ENCODE measurements at regions not wholly inside any gene's neighbourhood (a gene's known extent, or its start where the extent isn't known, plus 50 kb on each side); places are given as distances from the start of the nearest gene placed in this dataset.
"Not testable (repeated sequence)": the region's sequence is repeated elsewhere in the genome, so short reads cannot be mapped to it uniquely, and the experiment has no call there.

DNA sequence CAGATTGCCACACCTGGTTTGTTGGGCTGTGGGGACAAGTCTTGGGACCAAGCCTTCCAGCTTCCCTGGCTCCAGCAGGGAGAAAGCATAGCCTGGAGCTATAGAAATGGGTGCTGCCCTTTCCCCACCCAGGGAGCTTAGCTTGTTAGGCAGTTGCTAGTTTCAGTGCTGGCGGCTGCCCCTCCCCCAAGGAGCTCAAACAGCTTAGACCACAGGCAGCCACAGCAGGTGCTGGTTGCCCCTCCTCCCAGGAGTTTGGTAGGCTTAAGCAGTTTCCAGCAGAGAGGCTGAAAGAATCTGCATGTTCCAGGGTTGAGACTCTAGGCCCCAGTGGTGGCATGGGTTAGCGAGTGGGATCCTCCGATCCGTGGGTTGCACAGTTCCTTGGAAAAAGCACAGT lies 889.7 kb downstream of the IGSF11 start:
- DNase-seq = no peak

DNA sequence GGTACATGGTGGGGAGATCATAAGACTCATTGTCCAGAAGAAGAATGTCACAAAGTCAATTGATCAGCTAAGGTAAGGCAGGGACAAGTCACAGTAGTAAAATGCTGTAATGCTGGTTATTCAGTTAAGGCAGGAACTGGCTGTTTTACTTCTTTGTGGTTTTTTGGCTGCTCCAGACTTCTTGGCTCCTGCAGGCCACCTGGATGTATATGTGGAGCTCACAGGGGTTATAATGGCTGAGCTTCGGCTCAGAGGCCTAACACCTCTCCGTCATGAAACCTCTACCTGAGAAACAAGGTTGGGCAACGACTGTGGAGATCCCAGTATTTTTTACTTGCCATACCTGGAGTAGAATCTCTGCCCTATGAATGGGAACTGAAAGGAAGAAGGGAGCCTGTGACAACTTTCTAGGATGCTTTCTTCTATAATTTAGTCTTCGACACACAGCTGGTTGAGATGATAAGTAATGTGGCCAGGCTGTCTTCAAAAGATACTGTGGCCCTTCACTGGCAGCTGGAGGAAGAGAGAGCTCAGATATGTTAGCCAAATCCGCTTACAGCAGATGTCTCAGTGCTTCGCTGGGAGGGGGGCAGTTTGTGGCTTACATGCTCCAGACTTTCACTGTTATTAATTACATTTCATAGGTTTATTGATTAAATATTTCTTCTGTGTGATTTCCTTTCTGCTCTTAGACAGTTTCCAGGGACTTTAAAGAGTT lies 887.8 kb downstream of the IGSF11 start:
- DNase-seq = no peak

DNA sequence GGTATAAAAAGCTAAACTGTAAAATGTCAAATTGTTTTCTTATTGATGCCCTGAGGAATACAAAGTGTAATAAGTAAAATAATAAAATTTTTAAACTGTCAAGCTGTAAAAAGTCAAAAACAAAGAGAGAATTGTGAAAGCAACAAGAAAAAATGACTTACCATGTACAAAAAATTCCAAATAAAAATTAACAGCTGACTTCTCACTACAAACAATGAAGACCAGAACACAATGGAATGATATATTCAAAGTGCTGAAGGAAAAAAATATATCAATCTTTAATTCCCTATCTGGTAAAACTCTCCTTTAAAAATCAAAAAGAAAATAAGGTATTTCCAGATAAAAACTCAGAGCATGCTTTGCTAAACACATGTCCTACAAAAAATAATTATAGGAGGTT lies 883.5 kb downstream of the IGSF11 start:
- DNase-seq = no peak

DNA sequence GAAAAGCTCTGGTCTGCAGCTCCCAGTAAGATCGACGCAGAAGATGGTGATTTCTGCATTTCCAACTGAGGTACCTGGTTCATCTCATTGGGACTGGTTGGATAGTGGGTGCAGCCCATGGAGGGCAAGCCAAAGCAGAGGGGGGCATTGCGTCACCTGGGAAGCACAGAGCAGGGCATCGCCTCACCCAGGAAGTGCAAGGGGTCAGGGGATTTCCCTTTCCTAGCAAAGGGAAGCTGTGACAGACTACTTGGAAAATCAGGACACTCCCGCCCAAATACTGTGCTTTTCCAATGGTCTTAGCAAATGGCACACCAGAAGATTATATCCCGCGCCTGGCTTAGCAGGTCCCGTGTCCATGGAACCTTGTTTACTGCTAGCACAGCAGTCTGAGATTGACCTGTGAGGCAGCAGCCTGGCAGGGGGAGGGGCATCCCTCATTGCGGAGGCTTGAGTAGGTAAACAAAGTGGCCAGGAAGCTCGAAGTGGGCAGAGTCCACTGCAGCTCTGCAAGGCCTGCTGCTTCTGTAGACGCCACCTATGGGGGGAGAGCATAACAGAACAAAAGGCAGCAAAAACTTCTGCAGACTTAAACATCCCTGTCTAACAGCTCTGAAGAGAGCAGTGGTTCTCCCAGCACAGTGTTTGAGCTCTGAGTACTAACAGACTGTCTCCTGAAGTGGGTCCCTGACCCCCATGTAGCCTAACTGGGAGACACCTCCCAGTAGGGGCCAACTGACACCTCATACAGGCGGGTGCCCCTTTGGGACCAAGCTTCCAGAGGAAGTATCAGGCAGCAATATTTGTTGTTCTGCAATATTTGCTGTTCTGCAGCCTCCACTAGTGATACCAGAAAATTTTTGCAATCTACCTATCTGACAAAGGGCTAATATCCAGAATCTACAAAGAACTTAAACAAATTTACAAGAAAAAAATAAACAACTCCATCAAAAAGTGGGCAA lies 871.7 kb downstream of the IGSF11 start:
- DNase-seq = not testable (repeated sequence)

DNA sequence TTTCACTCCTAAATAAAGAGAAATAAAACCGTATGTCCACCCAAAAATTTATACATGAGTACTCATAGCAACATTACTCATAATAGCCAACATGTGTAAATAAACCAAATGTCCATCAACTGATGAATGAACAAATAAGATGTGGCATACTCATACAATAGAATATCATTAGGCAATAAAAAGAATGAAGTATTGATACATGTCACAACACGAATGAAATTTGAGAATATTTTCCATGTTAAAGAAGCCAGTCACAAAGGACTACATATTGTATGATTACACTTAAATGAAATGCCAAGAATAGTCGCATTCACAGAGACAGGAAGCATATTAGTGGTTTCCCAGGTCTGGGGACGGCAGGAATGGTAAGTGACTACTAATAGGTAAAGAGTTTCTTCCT lies 869.2 kb downstream of the IGSF11 start:
- no peak for DNase-seq

DNA sequence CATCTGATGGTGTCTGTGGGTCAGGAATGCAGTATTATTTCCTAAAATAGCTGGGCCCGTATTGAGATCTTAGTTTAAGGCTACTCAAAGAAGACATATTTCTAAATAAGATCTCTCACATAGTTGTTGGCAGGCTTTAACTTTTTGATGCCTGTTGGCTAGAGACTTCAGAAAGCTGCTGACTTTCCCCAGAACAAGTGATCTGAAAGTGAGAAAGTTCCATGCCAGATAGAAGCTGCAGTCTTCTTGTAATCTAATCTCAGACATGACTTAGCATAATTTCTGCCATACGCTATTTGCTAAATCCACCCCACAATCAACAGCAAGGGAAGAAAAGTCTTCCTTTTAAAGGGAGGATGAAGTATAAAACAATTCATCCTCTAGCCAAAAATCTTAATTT lies 867.1 kb downstream of the IGSF11 start:
- DNase-seq = no peak

DNA sequence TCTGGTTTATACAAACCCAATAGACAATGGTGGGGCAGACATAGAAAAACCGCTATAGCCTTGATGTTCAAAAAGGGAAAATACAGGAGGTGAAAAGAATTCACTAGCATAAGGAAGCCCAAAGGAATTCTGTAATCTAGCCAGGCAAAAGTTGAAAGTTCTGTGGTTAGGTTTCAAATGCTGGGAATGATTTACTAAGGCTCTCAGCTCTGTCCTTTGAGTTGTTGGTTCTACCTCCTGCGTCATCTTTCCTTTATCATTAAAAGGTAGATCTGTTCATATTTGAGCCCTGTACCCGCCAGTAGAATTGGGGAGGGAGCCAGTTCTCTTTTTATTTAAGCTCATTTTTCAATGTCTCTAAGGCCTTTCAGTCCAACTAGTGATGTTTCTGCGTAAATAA lies 866.5 kb downstream of the IGSF11 start:
- no peak for DNase-seq

DNA sequence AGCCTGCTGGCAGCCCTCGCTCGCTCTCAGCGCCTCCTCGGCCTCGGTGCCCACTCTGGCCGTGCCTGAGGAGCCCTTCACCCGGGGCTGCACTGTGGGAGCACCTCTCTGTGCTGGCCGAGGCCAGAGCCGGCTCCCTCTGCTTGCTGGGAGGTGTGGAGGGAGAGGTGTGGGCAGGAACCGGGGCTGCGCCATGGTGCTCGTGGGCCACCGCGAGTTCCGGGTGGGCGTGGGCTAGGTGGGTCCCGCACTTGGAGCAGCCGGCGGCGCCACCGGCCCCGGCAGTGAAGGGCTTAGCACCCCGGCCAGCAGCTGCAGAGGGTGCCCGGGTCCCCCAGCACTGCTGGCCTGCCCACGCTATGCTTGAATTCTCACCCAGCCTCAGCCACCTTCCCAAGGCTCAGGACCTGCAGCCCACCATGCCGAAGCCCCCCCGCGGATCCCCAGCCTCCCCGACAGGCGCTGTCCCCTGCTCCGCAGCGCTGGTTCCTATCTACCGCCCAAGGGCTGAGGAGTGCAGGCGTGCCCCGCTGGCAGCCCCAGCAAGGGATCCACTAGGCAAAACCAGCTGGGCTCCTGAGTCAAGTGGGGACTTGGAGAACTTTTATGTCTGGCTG lies 863.3 kb downstream of the IGSF11 start:
- DNase-seq = no peak

DNA sequence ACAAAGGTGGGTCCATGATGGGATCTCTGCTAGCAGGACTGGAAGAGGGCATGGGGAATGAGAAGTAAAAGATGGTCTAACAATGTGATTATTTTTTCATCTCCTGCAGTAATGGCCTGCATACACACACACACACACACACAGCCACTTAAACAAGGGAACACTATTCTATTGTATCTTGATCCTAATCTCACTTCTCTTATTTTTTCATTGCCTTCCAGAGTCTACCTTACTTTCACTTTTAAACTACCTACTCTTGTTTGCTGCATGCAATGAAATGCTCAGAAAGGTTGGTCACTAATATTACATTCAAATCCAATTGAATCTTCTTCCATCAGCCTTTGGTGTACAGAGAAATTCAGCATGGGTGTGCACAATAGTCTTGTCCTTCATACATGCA lies 853.8 kb downstream of the IGSF11 start:
- no peak for DNase-seq

DNA sequence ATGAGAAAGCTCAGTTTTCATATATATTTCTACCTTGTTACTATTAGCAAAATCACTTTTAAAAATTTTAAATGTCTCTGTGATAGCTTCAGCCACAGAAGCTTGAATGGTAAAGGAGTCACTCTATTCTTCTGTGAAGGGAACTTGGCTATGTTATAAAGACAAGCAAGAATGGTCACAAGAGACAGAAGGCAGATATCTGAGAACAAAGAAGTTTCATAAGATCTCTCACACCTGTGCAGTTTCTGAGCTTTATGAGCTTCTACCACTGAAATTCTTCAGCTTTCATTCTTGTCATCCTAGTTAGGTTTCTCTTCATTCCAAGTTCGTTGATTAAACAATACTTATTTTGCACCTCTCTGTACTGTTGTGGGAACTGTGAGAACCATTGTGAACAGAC lies 853.4 kb downstream of the IGSF11 start:
- no peak for DNase-seq

DNA sequence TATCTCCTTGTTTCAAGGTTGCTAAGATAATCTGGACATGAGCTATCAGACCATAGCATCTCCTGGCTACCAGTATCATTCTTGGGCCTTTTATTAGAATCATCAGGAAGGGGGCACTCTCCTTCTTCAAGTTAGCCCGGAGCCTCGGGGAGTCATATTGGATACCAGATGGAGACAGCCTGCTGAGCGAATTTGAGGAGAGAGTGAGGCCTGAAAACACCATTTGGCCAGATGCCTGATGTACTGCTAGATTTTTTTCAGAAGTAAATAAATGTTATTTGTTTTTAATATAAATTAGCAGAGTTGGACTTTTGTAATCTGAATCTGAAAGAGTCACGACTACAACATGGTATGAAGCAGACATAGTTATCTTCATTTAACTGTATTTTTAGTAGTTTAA lies 848.6 kb downstream of the IGSF11 start:
- DNase-seq = no peak

DNA sequence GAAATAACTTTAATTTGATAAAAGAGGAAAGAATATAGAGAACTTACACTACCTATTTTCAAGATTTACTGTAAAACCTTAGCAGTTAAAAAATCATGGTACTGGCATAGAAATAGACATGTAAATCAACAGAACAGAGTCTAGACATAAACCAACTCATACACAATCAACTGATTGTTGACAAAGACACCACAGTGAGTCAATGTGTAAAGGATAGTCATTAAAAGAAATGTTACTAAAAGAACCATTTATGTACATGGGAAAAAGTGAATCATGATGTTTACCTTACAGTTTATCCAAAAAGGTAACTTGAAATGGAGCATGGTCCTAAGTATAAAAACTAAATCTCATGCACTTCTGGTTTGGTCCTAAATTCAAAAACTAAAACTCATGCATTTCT lies 847.4 kb downstream of the IGSF11 start:
- DNase-seq = no peak

DNA sequence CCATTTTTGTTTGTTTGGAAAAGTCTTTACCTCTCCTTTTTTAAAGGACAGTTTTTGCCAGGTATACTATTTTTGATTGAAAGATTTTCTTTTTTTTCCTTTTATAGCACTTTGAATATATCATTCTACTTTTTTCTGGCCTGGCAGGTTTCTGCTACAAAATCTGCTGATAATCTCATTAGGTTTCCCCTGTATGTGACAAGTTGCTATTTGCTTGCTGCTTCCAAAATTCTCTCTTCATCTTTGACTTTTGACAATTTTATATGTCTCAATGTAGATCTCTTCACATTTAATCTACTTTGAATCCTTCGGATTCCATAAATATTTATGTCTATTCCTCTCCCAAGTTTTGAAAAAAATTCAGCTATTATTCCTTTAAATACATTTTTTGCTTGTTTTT lies 838.5 kb downstream of the IGSF11 start:
- DNase-seq = no peak

DNA sequence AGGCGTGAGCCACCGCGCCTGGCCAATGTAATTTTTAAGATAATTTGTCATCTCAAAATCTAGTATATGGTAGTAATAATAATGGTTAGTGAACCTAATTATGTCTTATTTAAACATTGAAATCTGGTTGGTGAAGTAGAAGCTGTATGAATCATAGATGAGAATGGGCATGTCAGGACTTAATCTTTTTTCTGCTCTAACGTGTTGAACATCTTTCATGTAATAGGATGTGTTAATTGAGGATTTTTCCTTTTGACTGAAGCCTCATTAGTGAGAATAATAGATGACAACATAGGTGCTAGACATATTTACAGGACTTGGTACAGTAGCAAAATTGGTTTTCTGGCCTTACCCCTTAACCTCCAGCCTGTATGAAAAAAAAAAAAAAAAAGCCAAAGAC lies 835.6 kb downstream of the IGSF11 start:
- no peak for DNase-seq

DNA sequence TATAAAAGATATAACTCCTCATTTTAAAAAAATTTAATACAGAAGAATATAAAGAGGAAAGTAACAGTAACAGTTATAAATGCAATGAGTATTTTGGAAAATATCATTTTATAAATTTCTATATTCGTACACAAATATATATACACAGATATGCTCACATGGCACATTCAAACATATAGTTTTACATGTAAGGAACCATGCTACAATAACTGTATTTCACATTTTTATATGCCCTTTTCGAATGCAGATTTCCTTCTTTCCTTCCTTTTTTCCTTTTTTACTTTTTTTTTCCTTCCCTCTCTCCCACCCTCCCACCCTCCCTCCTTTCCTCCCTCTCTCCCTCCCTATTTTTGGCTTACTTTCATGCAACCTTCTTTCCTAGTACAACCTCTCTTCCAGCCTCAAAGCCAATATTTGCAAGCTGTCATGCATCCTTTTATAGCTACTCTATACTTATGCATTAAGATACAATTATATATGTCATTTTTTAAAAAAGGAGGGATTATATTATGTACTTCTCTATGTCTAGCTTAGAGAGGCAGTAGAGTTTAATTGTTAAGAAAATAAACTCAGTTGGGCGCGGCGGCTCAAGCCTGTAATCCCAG lies 830.5 kb downstream of the IGSF11 start:
- DNase-seq = no peak

DNA sequence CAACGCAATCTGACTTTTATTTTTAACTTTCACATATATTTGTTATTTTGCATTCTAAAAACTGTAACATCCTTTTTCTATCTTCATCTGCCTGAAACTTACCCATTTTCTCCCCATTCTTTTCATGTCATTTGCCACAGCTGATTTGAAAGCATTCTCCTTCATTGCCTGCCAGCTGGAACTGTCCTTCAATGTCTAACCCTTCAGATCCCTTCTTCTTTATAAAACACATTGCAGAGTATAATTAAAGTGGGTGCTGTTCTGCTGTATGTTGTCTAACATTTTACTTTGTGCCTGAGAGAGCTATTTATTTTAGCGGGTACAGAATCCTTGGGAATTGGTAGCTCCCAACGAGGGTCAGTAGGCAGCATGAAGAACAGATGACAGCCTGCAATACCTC lies 827.4 kb downstream of the IGSF11 start:
- DNase-seq = no peak

DNA sequence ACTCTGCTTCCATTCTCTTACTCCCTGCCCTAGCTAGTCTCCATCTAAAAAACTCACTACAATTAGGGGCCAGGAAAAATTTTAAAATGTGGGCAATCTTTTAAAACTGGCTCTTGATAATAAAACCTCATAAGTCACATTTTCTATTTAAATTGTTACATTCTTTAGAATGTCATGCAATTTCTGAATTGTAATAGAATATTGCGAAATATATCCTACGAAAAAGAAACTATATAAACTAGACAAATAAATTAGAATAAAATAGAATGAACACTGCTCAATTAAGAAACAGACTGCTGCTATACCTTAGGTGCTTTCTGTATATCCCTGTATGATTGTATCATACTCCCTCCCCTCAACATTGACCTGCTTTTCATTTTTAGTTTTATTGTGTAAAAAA lies 826.0 kb downstream of the IGSF11 start:
- no peak for DNase-seq

DNA sequence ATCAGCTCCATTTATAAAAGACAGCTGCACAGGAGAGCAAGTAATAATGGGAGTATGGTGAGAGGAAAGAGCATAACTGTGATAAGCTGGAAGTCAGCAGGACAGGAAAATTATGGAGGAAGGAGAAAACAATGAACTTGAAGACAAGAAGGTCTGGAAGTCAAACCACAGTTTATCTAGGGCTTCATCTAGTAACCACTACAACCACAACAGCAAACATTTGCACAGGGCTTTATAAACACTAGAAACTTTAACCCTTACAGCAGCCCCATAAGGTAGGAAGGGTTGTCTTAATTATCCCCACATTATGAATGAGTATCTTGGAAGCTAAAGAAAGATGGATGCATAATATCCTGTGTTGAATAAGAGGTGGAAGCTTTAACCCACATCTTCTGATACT lies 820.8 kb downstream of the IGSF11 start:
- no peak for DNase-seq

DNA sequence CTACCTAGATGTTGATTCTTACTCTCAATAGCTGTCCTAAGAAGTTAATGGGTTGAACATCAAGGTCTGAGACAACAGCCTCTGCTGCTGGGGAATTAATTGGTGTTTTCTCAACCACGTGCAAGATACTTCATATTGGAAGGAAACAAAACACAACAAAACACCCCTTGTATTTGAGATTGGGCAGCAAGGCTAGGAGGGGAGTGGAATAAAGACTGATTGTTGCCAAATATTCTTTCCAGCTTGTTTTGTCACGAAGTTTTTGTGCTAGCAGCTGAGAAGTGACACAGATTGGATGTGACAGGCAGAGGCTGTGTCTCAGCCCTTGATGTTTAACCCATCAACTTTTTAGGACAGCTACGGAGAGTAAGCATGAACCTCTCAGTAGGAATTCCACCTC lies 808.4 kb downstream of the IGSF11 start:
- no peak for DNase-seq

DNA sequence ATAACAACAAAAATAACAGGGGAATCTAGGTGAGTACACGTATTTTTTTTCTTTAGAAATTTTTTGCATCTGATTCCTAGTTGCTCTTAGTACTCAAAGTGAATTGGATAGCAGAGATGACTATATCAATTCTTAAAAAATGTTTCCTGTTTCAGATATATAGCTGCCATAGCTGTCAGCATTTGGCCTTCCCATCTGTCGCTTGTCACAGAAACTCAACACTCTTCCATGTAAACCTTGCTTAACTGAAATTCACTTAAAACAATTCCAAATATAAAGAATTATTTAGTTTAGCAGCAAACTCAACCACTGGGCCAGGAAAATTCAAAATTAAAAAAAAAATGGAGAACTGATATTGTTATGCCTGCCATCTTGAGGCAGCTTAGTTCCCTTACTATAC lies 807.5 kb downstream of the IGSF11 start:
- no peak for DNase-seq

DNA sequence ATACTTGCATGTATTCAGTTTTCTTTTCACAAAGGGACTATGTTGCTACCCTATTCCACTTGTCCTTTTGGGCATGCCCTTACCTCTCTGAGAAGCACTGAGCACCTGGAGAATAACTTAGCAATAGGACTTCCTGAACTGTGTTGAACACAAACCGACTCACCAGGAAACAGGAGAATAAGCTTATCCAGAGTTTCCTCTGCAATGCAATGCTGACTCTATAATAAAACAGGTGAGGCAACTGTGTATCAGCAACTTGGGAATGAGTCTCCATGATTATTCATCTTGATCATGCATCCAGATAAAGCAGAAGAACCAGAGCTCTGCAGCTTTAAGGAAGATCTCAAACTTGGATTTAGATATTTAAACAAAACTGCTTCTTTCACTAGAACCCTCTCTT lies 806.5 kb downstream of the IGSF11 start:
- DNase-seq = no peak

DNA sequence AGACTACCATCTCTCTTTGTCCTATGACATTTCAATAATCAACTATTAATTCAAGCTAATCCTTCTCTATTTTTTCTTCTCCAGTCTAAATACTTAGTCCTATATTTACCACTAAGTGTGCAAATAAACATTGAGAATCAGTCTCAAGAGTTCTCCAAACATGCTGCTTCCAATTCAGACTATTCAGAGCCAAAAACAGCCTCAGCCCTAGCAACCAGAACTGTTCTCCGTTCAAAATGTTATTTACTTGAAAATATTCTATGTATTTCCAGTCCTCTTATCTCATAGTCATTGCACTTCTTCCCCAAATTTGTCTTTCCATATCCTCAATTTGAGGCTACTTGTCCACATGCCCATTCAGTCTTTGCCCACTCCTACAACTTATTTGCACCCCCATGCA lies 805.5 kb downstream of the IGSF11 start:
- no peak for DNase-seq

DNA sequence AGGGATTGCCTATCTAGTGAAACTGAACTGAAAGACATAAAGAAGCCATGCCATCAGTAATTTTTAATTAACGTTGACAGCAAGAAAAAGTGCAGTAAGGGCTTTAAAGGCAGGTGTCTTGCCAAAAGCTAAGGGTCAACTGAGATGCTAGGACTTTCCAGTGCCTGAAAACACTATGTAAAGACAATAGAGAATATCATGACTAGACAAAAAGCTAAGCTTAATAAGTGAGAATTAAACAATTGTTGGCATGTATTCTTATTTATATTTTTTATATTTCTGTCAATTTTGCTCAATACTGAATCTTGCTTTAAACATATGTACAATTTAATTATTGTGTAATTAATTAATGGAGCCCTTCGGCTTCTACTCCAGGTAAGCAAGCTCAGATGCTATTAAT lies 803.1 kb downstream of the IGSF11 start:
- no peak for DNase-seq

DNA sequence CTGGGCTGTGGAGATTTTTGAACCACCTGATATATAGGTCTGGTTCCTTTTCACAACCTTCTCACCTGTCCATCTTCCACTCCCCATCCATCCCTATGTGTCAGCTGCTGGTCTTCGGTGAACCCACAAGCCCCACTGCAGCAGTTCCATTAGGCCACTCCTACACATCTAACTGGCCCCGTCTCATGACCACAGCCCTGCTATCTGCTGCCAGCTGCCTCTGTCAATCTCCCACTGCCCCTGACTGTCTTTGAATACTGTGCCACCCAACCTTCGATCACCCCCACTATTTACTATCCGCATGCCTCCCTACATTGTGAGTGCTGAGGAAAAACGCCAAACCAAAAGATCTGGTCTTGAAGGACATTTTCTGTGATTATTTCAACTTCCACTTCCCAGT lies 795.4 kb downstream of the IGSF11 start:
- DNase-seq = no peak
